ENCODE measurements at regions not wholly inside any gene's neighbourhood (a gene's known extent, or its start where the extent isn't known, plus 50 kb on each side); places are given as distances from the start of the nearest gene placed in this dataset.

- Histone ChIP-seq H3K27me3 (ENCODE audit: insufficient read depth in 3 of 3, low read length in 2 of 3) (no peaks in the 10 kb centered on the region), H3K27ac (no peak overlapping the region), H3K4me3 (no peak overlapping the region), H3K4me1 (no peaks in the 10 kb centered on the region), H3K9me3 (peaks cover 2% of the 10 kb centered on the region), H3K36me3 (ENCODE audit: insufficient read depth in 1 of 2, low read depth in 1 of 2) (no peaks in the 10 kb centered on the region)
- no peak for ATAC-seq
- intact Hi-C loops (cut with DNase I): no loop called here
- no peak for DNase-seq
- TF ChIP-seq, protein P1, sequence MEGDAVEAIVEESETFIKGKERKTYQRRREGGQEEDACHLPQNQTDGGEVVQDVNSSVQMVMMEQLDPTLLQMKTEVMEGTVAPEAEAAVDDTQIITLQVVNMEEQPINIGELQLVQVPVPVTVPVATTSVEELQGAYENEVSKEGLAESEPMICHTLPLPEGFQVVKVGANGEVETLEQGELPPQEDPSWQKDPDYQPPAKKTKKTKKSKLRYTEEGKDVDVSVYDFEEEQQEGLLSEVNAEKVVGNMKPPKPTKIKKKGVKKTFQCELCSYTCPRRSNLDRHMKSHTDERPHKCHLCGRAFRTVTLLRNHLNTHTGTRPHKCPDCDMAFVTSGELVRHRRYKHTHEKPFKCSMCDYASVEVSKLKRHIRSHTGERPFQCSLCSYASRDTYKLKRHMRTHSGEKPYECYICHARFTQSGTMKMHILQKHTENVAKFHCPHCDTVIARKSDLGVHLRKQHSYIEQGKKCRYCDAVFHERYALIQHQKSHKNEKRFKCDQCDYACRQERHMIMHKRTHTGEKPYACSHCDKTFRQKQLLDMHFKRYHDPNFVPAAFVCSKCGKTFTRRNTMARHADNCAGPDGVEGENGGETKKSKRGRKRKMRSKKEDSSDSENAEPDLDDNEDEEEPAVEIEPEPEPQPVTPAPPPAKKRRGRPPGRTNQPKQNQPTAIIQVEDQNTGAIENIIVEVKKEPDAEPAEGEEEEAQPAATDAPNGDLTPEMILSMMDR (IDR thresholded peaks at IDR 0.05): no peak
Measured at GRCh38 chr5:52564587-52564986, 223.1 kb upstream of the ITGA1 start.

DNA sequence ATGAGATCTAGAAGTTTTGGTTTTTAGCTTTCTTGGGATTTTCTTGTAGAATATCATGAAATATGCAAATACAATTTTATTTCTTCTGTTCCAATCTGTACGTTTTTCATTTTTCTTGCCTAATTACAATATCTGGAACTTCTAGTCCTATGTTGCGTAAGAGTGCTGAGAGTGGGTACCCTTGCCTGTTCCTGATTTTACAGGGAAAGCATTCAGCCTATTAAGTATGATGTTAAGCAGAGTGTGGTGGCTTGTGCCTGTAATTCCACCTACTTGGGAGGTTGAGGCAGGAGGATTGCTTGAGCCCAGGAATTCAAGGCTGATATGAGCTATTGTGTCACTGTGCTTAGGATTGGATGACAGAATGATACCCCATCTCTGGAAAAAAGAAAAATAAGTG is 210.2 kb upstream of the ITGA1 start:
- Histone ChIP-seq H3K9me3 (no peaks in the 10 kb centered on the region), H3K36me3 (ENCODE audit: insufficient read depth in 1 of 2, low read depth in 1 of 2) (no peaks in the 10 kb centered on the region), H3K27ac (no peak overlapping the region), H3K4me1 (no peaks in the 10 kb centered on the region), H3K4me3 (no peak overlapping the region), H3K27me3 (ENCODE audit: insufficient read depth in 3 of 3, low read length in 2 of 3) (no peaks in the 10 kb centered on the region)
- ATAC-seq: no peak
- no peak for DNase-seq
- 73 to 82% (median 74%) methylated on average over 2 of the region's 2 CpGs for WGBS, 3 donors
- TF ChIP-seq, protein P1 (IDR thresholded peaks at IDR 0.05): no peak
- intact Hi-C loops (cut with DNase I): no loop called here

DNA sequence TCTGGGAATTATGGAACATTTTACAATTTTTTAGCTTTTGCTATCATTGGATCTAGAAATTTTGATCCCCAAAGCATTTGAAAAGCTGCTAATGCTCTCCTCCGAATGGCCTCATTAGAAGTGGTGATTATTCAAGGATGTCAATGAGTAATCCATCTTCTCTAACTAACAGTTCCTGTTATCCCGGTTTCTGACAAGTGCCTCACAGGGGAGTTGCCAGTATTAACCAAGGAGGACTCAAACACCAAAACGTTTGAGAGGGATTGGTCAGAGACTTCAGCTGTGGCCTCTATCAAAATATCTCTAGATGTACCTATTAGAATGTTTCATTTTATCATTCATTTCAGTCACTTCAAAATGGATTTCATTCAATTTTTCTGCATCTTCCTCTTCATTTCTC is 208.3 kb upstream of the ITGA1 start:
- Histone ChIP-seq H3K27ac (no peak overlapping the region), H3K4me3 (no peak overlapping the region), H3K4me1 (no peaks in the 10 kb centered on the region), H3K9me3 (no peaks in the 10 kb centered on the region), H3K36me3 (ENCODE audit: insufficient read depth in 1 of 2, low read depth in 1 of 2) (no peaks in the 10 kb centered on the region), H3K27me3 (ENCODE audit: insufficient read depth in 3 of 3, low read length in 2 of 3) (no peaks in the 10 kb centered on the region)
- intact Hi-C loops (cut with DNase I): no loop called here
- TF ChIP-seq, protein P1 (IDR thresholded peaks at IDR 0.05): no peak
- WGBS, 3 donors: 22 to 29% (median 27%) methylated on average over 3 of the region's 3 CpGs
- DNase-seq (no peak), ATAC-seq (no peak)

GRCh38 chr5:52580921-52581320 is 206.8 kb upstream of the ITGA1 start:
- Histone ChIP-seq H3K9me3 (no peaks in the 10 kb centered on the region), H3K4me1 (no peaks in the 10 kb centered on the region), H3K4me3 (no peak overlapping the region), H3K36me3 (ENCODE audit: insufficient read depth in 1 of 2, low read depth in 1 of 2) (no peaks in the 10 kb centered on the region), H3K27me3 (ENCODE audit: insufficient read depth in 3 of 3, low read length in 2 of 3) (no peaks in the 10 kb centered on the region), H3K27ac (no peak overlapping the region)
- intact Hi-C loops (cut with DNase I): no loop called here
- TF ChIP-seq, protein P1 (IDR thresholded peaks at IDR 0.05): no peak
- WGBS, 3 donors: 74 to 79% (median 78%) methylated on average over 2 of the region's 2 CpGs
- no peak for DNase-seq
- ATAC-seq: no peak

DNA sequence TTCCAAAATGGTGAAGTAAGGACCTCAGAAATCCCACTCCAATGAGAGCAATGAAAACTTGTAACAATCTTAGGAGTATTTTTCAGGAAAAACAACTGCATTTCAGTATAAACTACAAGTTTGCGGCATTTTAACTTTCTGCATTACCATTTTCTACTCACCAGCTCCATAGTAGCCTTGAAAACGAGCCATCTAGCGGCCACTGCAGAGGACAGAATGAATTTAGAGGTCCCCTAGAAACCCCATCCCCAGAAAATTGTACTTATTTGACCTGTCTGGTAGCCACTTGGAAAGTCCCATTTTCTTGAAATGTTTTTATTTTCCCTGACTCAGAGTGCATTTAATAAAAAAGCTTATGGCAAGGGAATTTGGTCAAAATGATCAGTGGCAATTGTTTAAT is 205.4 kb upstream of the ITGA1 start:
- Histone ChIP-seq H3K4me3 (no peak overlapping the region), H3K9me3 (no peaks in the 10 kb centered on the region), H3K36me3 (ENCODE audit: insufficient read depth in 1 of 2, low read depth in 1 of 2) (no peaks in the 10 kb centered on the region), H3K4me1 (no peaks in the 10 kb centered on the region), H3K27ac (no peak overlapping the region), H3K27me3 (ENCODE audit: insufficient read depth in 3 of 3, low read length in 2 of 3) (no peaks in the 10 kb centered on the region)
- TF ChIP-seq, protein P1 (IDR thresholded peaks at IDR 0.05): no peak
- intact Hi-C loops (cut with DNase I): no loop called here
- ATAC-seq (no peak), DNase-seq (no peak)
- 58 to 81% (median 64%) methylated on average over 3 of the region's 3 CpGs for WGBS, 3 donors

All from psoas muscle (tissue), 7 donors.